Thoracic aorta (tissue), 2 donors: ENCODE measurements at regions not wholly inside any gene's neighbourhood (a gene's known extent, or its start where the extent isn't known, plus 50 kb on each side); places are given as distances from the start of the nearest gene placed in this dataset.

ENCODE experiments used
- ATAC-seq: fragments of 150-250 bp; one replicate; pipeline ENCODE4 v1.8.0; 2017; ENCODE audit warnings: low read depth; ENCODE audit not compliant: insufficient number of reproducible peaks, low FRiP score
- DNase-seq: peaks from one replicate; pipeline ENCODE4 v3.0.0-alpha.2; 2020; ENCODE audit warnings: low spot score
- H3K27ac ChIP-seq, 2 donors: fragments of 200-600 bp; sonication (generic); 1 replicate in 1 of 2; 2 replicates in 1 of 2; pipeline ENCODE4 v1.5.1; 2016; ENCODE audit warnings: mild to moderate bottlenecking in 2 of 2, moderate library complexity in 2 of 2
- H3K27me3 ChIP-seq: fragments of 200-600 bp; sonication (generic); replicated peaks from 2 replicates; pipeline ENCODE4 v1.6.0; 2016; ENCODE audit warnings: mild to moderate bottlenecking; ENCODE audit not compliant: insufficient read depth
- H3K36me3 ChIP-seq: fragments of 200-600 bp; sonication (generic); one replicate; pipeline ENCODE4 v1.5.1; 2016
- H3K4me1 ChIP-seq, 2 donors: fragments of 200-600 bp; sonication (generic); 1 replicate in 1 of 2; 2 replicates in 1 of 2; pipeline versions ENCODE4 v1.5.1 to v1.6.0; 2016; ENCODE audit warnings: low read depth in 2 of 2, mild to moderate bottlenecking in 1 of 2; ENCODE audit not compliant: control insufficient read depth in 1 of 2
- H3K4me3 ChIP-seq: fragments of 200-600 bp; sonication (generic); 2 replicates; pipeline ENCODE4 v1.5.1; 2016; ENCODE audit warnings: mild to moderate bottlenecking
- H3K9me3 ChIP-seq: fragments of 200-600 bp; sonication (generic); 2 replicates; pipeline ENCODE4 v1.5.1; 2016
- CTCF ChIP-seq: fragments of 200-600 bp; sonication (generic); IDR thresholded peaks from one replicate; pipeline ENCODE4 v1.5.1; 2019; ENCODE audit warnings: antibody characterized with exemption

GRCh38 chr4:128591482-128591881, 218.0 kb upstream of the JADE1 start:
- H3K4me1 ChIP-seq, result peaks cover 0 to 15% of the 10 kb centered on the region in 2 donors
- no peak overlapping the region for H3K4me3 ChIP-seq
- no peaks in the 10 kb centered on the region for H3K27me3 ChIP-seq
- H3K9me3 ChIP-seq, result no peaks in the 10 kb centered on the region
- TF ChIP-seq CTCF, result no peak
- H3K27ac ChIP-seq, result no peak overlapping the region
- ATAC-seq, result no peak
- DNase-seq, result no peak
- no peaks in the 10 kb centered on the region for H3K36me3 ChIP-seq

GRCh38 chr4:128590773-128591172, 218.7 kb upstream of the JADE1 start:
- Histone ChIP-seq H3K9me3 (no peaks in the 10 kb centered on the region), H3K4me3 (no peak overlapping the region), H3K27ac (no peak overlapping the region), H3K36me3 (no peaks in the 10 kb centered on the region), H3K27me3 (no peaks in the 10 kb centered on the region), H3K4me1 (peaks cover 0 to 15% of the 10 kb centered on the region in 2 donors)
- no peak for TF ChIP-seq CTCF
- DNase-seq, result no peak
- no peak for ATAC-seq

GRCh38 chr4:128590034-128590740, 219.3 kb upstream of the JADE1 start:
- no peak for ATAC-seq

GRCh38 chr4:128589384-128589965, 220.0 kb upstream of the JADE1 start:
- no peak for DNase-seq
- Histone ChIP-seq H3K9me3 (no peaks in the 10 kb centered on the region), H3K27ac (no peak overlapping the region), H3K36me3 (no peaks in the 10 kb centered on the region), H3K27me3 (no peaks in the 10 kb centered on the region), H3K4me1 (peaks cover 0 to 15% of the 10 kb centered on the region in 2 donors), H3K4me3 (no peak overlapping the region)
- ATAC-seq, result no peak
- no peak for TF ChIP-seq CTCF

More at GRCh38 chr4:128590034-128590740, 219.3 kb upstream of the JADE1 start:
- no peaks in the 10 kb centered on the region for H3K9me3 ChIP-seq
- no peak overlapping the region for H3K4me3 ChIP-seq
- H3K4me1 ChIP-seq, result peaks cover 0 to 15% of the 10 kb centered on the region in 2 donors
- no peaks in the 10 kb centered on the region for H3K36me3 ChIP-seq
- DNase-seq, result no peak
- no peak for TF ChIP-seq CTCF
- H3K27me3 ChIP-seq, result no peaks in the 10 kb centered on the region
- H3K27ac ChIP-seq, result no peak overlapping the region

- TF ChIP-seq CTCF, result no peak
- ATAC-seq (no peak), DNase-seq (no peak)
- Histone ChIP-seq H3K27ac (no peak overlapping the region), H3K4me3 (no peak overlapping the region), H3K4me1 (peaks cover 0 to 15% of the 10 kb centered on the region in 2 donors), H3K27me3 (no peaks in the 10 kb centered on the region), H3K36me3 (no peaks in the 10 kb centered on the region), H3K9me3 (no peaks in the 10 kb centered on the region)
Measured at GRCh38 chr4:128587382-128587781, 222.1 kb upstream of the JADE1 start.
